GM19463 (cell line): ENCODE measurements at regions not wholly inside any gene's neighbourhood (a gene's known extent, or its start where the extent isn't known, plus 50 kb on each side); places are given as distances from the start of the nearest gene placed in this dataset.
A peak's percentile ranks its signal among the peaks of the same experiment; 100 is the strongest.

ENCODE experiments used
- ATAC-seq: cut with Tn5 transposase; IDR thresholded peaks from one replicate; pipeline ENCODE4 v1.9.1; 2021; ENCODE audit warnings: mild to moderate bottlenecking, moderate library complexity; ENCODE audit not compliant: unreplicated experiment

- ATAC-seq = no peak
These were observed 468.7 kb upstream of the TNP1 start for GRCh38 chr2:217328622-217328978.

GRCh38 chr2:217327953-217328621 is 468.2 kb upstream of the TNP1 start:
- ATAC-seq = no peak

- no peak for ATAC-seq
These were observed 466.6 kb upstream of the TNP1 start for GRCh38 chr2:217326238-217327022.

- ATAC-seq = no peak
These were observed 466.0 kb upstream of the TNP1 start for GRCh38 chr2:217325816-217326215.

GRCh38 chr2:217325251-217325650 is 465.4 kb upstream of the TNP1 start:
- ATAC-seq = no peak

GRCh38 chr2:217316743-217317142 is 456.9 kb upstream of the TNP1 start:
- ATAC-seq = peak; percentile 79

GRCh38 chr2:217314021-217314460 is 454.2 kb upstream of the TNP1 start:
- no peak for ATAC-seq

GRCh38 chr2:217313386-217313785 is 453.5 kb upstream of the TNP1 start:
- no peak for ATAC-seq

GRCh38 chr2:217309056-217309455 is 449.2 kb upstream of the TNP1 start:
- no peak for ATAC-seq

- no peak for ATAC-seq
These were observed 447.2 kb upstream of the TNP1 start for GRCh38 chr2:217307023-217307422.

- ATAC-seq = no peak
These were observed 446.0 kb upstream of the TNP1 start for GRCh38 chr2:217305882-217306281.

- no peak for ATAC-seq
These were observed 444.7 kb upstream of the TNP1 start for GRCh38 chr2:217304582-217304981.

GRCh38 chr2:217302856-217303255 is 443.0 kb upstream of the TNP1 start:
- no peak for ATAC-seq

- ATAC-seq = no peak
These were observed 441.5 kb upstream of the TNP1 start for GRCh38 chr2:217301142-217301925.

- ATAC-seq = no peak
These were observed 439.7 kb upstream of the TNP1 start for GRCh38 chr2:217299590-217299989.

- no peak for ATAC-seq
These were observed 437.2 kb upstream of the TNP1 start for GRCh38 chr2:217297096-217297495.

- ATAC-seq = no peak
These were observed 435.0 kb upstream of the TNP1 start for GRCh38 chr2:217294818-217295217.

GRCh38 chr2:217294211-217294610 is 434.3 kb upstream of the TNP1 start:
- no peak for ATAC-seq

- ATAC-seq = no peak
These were observed 433.7 kb upstream of the TNP1 start for GRCh38 chr2:217293607-217294006.

GRCh38 chr2:217293046-217293445 is 433.2 kb upstream of the TNP1 start:
- ATAC-seq = no peak

- ATAC-seq = no peak
These were observed 431.4 kb upstream of the TNP1 start for GRCh38 chr2:217291259-217291658.

- no peak for ATAC-seq
These were observed 430.6 kb upstream of the TNP1 start for GRCh38 chr2:217290467-217290866.
